NCI-H510A (cell line): ENCODE measurements at regions not wholly inside any gene's neighbourhood (a gene's known extent, or its start where the extent isn't known, plus 50 kb on each side); places are given as distances from the start of the nearest gene placed in this dataset.
"Not testable (repeated sequence)": the region's sequence is repeated elsewhere in the genome, so short reads cannot be mapped to it uniquely, and the experiment has no call there.

Source experiments
- DNase-seq: peaks from one replicate; lab custom pipeline; 2025; lab: John Stamatoyannopoulos, UW

DNA sequence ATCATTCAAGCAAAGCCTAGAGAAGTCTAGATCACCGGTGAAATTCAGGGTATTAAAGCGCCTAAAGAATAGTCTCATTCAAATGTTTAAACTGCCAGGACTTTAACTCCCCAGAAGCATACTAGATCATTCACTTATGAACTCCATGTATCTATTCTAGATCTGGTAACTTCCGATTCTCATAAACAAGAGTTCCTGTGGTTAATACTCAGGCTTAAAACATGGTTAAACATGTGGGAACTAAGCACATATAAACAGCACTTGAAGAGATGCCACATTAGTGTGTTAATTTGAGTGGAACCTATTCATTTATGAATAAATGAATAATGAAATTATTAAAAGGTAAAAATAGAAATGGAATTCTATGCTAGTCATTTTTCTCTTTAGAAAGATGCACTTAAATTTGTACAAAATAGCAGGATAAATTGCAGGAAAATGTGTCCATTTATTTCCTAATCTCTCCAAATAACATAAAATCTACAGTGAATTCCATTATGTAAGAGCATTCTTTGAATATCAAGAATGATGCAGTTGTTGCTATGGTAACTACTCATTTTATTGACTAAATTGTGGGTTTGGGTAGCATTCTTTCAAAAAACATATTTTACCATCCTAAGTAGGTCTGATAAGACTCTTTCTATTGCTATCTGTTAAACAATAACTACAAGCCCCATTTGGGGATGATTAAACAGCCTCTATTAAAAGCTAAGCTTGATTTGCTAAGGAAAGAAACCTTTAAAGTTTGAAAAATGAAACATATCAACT, 147.6 kb upstream of the TMEM168 start:
- DNase-seq, result no peak

DNA sequence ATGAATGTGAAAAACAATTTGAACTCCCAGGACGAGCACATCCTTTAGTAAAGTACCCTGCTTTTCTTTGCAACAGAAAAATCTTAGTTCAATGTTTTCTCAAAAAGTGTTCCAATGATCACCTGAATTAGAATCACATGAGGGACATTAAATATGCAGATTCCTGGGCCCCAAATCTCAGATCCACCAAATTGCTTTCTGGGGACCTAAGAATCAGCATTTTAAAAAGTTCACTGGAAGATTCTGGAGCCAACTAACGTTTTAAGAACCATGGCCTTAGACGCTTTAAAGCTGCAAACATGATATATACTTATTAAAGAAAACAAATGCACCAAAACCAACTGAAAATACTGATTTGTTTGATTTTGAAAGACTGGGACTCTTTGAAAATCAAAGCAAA, 143.4 kb upstream of the TMEM168 start:
- no peak for DNase-seq

DNA sequence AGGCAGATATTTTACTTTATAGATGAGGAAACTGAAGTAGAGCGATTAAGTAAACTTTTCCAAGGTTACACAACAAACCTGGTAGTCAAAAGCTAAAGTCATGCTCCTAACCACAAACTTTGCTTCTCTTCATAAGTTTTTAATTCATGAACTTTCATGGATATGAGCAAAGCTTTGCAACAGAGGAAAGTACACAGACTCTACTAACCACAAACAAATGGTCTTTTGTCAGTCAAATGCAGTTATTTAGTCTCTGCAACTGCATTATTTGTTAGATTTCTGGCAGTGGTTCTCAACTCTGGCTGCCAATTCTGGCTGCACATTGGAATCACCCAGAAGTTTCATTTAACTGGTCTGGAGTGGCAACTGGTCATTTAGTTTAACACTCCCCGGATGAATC, 140.6 kb upstream of the TMEM168 start:
- DNase-seq, result no peak

DNA sequence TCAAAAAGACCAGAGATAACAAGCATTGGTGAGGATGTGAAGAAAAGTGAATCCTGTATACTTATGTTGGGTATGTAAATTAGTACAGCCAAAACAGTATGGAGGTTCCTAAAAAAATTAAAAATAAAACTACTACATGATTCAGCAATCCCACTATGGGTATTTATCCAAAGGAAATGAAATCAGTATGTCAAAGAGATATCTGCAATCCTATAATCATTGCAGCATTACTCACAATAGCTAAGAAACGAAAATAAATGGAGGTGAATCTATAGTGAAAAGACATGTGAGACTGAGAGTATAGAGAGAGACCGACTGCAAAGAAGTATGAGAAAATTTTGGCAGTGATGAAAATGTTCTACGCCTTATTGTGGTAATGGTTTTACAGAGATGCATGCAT, 139.2 kb upstream of the TMEM168 start:
- DNase-seq, result no peak

DNA sequence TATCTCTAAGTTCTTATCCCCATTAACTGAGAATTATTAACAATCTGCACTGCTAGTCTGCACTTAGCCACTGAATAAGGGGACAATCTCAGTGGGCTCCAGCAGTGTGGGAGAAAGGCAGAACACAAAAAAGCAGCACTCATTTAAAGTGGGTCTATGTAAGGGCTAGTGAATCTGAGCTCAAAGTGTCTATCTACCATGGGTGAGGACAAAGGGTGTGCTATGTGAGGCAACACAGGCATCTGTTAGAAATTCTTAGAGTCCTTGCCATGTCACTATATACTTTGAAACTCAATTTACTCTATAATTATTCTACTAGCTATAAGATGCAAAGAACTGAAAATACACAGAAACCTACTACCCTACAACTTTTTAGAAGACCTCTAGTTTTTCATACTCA, 135.8 kb upstream of the TMEM168 start:
- DNase-seq, result no peak

DNA sequence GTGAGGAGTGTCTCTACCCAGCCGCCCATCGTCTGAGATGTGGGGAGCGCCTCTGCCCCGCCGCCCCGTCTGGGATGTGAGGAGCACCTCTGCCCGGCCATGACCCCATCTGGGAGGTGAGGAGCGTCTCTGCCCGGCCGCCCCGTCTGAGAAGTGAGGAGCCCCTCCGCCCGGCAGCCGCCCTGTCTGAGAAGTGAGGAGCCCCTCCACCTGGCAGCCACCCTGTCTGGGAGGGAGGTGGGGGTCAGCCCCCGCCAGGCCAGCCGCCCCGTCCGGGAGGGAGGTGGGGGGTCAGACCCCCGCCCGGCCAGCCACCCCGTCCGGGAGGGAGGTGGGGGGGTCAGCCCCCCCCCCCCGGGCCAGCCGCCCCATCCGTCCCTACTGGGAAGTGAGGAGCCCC, 132.4 kb upstream of the TMEM168 start:
- DNase-seq, result not testable (repeated sequence)

DNA sequence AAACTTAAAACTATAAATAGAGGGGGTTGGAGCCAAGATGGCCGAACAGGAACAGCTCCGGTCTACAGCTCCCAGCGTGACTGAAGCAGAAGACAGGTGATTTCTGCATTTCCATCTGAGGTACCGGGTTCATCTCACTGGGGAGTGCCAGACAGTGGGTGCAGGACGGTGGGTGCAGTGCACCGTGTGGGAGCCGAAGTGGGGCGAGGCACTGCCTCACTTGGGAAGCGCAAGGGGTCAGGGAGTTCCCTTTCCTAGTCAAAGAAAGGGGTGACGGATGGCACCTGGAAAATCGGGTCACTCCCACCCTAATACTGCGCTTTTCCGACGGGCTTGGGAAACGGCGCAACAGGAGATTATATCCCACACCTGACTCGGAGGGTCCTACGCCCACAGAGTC, 126.2 kb upstream of the TMEM168 start:
- not testable (repeated sequence) for DNase-seq

DNA sequence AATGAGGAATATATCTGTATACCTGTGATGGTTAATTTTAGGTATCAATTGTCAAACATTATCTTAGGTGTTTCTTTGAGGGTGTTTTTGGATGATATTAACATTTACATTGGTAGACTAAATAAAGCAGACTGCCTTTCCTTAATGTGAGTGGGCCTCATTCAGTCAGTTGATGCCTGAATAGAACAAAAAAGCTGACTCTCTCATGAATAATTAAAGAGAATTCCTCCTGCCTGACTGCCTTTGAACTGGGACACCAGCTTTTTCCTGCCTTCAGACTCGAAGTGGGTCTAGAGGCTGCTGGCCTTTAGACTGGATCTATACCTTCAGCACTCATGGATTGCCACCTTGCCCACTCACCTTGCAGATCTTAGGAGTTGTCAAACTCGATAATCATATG, 117.9 kb upstream of the TMEM168 start:
- DNase-seq, result no peak

DNA sequence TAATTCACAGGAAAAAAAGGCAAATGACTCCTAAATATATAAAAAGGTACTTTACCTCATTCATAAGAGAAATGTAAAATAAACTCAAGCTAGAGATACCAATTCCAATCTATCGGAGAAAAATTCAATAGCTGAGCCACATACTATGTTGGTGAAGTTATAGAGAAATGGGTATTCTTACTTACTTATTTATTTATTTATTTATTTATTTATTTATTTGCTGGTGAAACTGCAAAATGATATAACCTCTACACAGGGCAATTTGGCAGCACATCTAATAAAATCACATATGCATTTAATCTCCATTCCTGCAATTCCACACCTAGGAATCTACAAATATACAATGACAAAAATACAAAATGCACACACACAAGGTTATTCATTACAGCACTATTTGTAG, 117.5 kb upstream of the TMEM168 start:
- DNase-seq, result no peak

DNA sequence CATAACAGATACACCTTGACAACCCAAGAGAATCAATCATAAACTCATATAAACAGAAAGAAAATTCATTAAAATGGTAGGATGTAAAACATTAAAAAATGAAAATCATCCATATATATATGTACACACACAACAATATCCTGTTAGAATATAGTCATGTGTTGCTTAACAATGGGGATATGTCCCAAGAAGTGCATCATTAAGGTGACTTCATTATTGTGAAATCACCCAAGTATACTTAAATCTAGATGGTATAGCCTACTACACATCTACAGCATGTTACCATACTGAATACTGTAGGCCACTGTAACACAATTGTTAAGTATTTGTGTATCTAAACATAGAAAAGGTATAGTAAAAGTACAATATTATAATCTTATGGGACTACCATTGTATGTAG, 115.8 kb upstream of the TMEM168 start:
- DNase-seq, result no peak

DNA sequence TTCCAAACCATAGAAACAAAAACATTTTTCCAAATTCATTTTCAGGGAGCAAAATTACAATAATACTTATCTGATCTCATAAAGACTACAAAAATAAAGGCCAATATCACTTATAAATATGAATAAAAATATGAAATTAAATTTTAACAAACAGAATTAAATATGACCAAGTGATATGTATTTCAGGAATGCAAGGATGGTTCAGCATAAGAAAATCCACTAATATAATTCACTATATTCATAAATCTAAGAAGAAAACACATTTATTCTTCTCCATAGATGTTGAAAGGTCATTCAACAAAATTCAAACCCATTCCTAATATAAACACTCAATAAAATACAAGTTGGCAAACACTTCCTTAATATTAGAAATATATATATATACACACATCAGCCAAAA, 115.2 kb upstream of the TMEM168 start:
- DNase-seq, result no peak

DNA sequence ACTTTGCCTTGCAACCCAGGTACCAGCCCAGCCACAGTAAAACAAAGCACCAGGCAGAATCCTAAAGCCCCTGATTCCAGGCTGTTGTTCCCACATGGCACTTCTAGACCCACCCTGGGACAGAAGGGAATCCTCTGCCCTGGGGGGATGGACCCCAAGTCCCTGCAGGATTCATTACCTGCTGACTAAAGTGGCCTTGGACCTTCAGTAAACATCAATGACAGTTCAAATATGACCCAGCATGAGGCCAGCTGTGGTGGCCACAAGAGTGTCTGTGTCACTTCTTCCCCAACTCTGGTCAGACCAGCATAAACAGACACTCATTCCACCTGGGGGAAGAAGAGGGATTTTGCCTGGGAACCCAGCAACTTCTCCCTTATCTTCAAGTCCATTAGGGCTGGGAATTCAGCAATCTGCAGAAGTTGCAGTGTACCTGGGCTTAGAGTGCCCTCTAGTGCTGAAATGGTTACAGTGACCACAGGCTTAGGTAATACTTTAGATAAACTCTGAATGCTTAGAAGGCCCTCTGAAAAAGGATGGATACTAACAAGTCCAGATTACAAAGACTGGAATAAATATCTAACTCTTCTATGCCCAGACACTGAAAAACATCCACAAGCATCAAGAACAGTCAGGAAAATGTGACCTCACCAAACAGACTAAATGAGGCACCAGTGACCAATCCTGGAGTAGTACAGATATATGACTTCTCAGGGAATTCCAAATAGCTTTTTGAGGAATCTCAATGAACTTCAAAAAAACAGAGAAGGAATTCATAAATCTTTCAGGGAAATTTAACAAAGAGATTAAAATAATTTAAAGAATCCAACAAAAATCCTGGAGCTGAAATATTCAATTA, 108.5 kb upstream of the TMEM168 start:
- peak; percentile 4 for DNase-seq

DNA sequence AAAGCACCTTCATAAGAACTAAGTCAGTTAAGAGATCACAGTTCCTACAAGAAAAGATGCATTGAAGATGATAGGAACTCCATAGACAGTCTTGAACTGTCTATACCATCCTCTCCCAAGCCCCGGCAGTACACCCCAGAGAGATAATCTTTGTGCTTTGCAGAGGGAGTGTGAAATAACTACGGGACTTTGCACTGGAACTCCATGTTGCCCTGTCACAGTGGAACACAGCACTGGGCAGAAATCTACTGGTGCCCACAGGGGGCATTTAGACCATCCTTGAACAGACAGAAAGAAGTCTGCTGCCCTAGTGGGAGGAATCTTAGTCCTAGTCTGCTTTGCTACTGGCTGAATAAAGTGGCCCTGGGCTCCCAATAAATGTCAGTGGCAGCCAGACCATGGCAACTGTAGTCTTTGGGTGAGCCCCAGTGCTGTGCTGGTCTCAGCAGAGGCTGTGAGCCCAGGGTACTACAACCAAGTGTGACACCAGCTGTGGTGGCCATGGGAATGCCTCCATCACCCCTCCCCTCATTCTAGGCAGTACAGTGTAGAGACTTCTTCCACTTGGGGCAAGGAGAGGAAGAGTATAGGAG, 107.7 kb upstream of the TMEM168 start:
- no peak for DNase-seq

DNA sequence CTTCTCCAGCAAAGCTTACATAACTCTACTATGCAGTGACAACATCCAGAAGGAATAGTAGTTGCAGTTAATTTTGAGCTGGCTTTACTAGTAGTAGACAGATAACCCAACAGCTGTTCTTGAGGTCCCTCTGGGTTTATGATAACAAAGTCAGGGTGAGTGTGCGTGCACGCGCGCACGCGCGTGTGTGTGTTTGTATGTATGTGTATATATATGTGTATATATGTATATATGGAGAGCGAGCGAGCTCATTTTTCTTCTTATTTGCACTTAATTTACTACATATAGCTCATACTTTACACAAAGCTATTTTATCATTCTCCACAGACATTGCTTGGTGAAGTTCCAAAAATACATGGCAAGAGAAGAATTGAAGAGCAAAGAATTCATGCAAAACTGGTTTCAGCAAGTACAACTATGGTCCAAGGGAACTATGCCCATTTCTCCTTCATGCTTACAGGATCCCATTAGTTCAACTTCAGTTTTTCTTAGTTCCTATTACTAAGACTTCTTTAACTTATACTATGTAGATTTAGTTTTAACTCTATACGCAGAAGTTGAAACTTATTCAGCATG, 105.9 kb upstream of the TMEM168 start:
- DNase-seq, result no peak

DNA sequence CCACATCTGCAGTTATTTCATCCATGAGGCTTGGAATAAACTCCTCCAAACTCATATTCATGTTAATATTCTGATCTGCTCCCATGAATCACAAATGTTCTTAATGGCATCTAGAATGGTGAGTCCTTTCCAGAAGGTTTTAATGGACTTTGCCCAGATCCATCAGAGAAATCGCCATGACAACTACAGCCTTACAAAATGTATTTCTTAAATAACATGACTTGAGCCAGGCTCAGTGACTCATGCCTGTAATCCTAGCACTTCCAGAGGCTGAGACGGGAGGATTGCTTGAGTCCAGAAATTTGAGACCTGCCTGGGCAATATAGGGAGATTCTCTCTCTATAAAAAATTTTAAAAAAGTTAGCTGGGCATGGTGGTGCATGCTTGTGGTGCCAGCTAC, 102.1 kb upstream of the TMEM168 start:
- DNase-seq, result no peak

DNA sequence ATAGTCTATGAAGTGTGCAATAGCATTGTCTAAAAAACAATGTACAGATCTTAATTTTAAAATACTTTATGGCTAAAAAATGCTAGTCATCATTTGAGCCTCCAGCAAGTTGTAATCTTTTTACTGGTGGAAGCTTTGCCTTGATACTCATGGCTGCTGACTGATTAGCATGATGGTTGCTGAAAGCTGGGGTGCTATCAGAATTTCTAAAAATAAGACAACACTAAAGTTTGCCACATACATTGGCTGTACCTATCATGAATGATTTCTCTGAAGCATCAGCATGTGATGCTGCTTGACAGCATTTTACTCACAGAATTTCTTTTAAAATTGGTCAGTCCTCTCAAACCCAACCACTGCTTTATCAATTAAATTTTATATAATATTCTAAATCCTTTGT, 101.5 kb upstream of the TMEM168 start:
- no peak for DNase-seq

DNA sequence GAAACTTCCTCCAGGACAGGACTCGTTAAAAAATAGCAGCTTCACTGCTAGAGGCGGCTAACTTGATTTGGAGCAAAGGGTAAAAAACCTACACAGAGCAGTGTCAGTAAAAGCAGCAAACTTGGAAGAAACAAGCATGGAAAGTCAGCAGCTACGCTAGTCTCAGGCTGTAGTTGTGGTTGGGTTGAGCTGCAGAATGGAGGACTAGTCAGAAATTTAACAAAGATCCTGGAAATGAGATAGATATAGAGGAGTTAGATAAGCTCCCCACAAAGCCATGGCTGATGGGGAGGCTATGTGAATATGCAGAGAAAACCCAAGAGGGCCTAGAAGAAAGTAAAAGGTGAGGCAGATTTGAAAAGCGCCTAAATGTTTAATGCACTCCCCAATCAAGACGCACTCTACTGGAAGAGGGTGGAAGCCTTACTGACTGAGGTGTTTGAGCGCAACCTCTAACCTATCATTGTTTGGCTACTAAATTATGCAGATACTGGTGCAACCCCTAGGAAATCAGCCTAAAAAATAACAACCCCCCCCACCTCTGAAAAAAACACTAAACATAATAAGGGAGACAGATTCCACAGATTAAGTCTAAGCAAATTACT, 99.7 kb upstream of the TMEM168 start:
- no peak for DNase-seq

DNA sequence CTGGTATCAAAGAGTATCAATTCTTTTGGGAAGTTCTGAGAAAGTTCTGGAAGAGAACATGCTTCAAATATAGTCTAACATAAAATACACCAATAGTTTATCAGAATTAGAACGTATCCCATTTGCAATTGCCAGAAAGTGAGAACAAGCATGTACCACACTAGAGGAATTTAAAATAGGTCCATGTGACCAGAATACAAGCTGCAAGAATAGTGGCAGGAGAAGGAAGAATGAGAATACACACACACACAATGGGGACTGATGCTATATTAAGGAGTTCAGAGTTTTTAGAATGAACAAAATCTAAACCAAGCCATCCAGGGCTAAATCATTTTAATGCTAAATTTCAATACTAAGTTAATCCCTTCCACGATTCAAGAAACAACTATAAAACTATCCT, 99.1 kb upstream of the TMEM168 start:
- DNase-seq, result no peak

DNA sequence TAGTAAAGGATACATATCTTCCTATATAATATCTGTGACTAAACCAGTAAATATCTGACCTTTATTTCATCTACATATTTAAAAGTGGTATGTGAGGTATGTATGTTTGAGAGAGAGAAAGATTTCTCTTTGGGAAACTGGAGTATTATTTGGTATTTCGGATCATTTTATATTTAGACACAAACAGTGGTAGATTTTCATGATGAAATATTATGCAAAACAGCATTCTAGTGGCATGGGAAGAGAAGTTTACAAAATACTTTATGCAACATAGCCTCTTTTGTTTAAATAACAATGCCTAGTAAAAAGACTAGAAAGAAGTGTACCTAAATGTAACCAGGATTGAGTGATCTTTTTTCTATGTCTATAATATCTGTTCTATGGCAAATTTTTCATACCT, 98.6 kb upstream of the TMEM168 start:
- no peak for DNase-seq

DNA sequence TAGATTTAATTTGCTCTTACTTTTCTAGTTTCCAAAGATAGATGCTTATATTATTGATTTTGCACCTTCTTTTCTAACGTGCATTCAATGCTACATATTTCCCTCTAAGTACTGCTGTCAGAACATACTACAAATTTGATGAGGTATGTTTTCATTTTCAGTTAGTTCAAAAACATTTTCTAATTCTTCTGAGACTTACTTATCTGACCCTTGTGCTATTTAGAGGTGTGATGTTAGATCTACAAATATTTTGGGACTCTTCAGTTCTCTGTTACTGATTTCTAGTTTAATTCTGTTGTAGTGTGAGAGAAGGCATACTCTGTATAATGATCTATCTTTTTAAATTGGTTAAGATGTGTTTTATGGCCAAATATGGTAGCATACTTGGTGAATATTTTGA, 97.8 kb upstream of the TMEM168 start:
- DNase-seq, result no peak

DNA sequence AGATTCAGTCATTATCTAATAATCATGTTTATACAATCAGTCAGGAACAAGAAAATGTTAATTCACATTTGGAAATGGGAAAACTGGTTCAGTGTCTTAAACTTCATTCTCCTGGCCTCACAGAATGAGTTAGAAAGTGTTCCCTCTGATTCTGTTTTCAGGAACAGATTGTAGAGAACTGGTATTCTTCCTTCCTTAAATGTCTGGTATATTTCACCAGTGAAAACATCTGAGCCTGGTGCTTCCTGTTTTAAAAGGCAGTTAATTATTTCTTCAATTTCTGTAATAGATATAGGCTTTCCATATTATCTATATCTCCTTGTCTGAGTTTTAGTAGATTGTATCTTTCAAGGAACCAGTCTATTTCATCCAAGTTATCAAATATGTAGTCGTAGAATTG, 97.1 kb upstream of the TMEM168 start:
- DNase-seq, result no peak

DNA sequence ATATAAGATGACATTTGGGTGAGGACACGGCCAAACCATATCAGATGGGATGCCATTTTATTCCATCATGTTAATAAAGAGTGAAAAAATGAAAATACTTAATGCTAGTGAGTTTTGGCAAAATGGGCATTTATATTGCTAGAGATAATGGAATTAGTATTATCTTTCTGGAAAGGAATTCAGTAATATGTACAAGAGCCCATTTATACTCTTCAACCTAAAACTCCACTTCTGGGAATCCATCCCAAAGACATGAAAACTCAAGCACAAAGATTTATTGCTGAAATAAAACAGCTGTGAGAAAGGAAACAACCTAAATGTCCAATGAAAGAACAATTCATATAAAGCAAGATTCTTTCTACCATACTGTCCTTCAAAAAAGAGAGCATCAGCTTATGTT, 96.0 kb upstream of the TMEM168 start:
- no peak for DNase-seq
